WI38 (cell line): ENCODE measurements at regions not wholly inside any gene's neighbourhood (a gene's known extent, or its start where the extent isn't known, plus 50 kb on each side); places are given as distances from the start of the nearest gene placed in this dataset.
"Not testable (repeated sequence)": the region's sequence is repeated elsewhere in the genome, so short reads cannot be mapped to it uniquely, and the experiment has no call there.

ENCODE experiments used
- H3K4me3 ChIP-seq: 2 replicates; pipeline ENCODE4 v1.5.1; 2011; ENCODE audit warnings: low read depth, mild to moderate bottlenecking, control low read depth, low read length
- TF ChIP-seq, protein P1 (sequence below): IDR thresholded peaks from 2 replicates; pipeline ENCODE4 v1.5.1; 2012; ENCODE audit warnings: low read depth, mild to moderate bottlenecking, control low read depth, low read length

DNA sequence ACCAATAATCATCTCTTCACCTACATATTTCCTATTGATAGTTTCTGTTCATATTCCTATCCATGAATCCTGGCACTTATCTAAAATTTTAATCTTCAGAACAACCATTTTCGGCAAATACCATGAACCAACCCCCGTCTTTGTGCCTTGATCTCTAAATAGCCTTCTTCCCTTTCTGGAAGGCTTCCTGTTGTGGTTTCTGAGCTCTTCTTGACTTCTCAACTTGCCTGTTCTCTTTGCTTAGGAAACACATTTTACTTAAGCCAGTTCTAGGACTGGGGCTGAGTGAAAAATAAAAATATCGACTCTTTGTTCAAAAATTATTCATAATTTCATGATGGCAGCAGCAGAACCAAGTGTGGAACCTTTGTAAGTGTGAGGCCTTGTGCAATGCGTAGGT, 882.4 kb downstream of the C4orf33 start:
- no peak overlapping the region for H3K4me3 ChIP-seq
- TF ChIP-seq, protein P1, sequence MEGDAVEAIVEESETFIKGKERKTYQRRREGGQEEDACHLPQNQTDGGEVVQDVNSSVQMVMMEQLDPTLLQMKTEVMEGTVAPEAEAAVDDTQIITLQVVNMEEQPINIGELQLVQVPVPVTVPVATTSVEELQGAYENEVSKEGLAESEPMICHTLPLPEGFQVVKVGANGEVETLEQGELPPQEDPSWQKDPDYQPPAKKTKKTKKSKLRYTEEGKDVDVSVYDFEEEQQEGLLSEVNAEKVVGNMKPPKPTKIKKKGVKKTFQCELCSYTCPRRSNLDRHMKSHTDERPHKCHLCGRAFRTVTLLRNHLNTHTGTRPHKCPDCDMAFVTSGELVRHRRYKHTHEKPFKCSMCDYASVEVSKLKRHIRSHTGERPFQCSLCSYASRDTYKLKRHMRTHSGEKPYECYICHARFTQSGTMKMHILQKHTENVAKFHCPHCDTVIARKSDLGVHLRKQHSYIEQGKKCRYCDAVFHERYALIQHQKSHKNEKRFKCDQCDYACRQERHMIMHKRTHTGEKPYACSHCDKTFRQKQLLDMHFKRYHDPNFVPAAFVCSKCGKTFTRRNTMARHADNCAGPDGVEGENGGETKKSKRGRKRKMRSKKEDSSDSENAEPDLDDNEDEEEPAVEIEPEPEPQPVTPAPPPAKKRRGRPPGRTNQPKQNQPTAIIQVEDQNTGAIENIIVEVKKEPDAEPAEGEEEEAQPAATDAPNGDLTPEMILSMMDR, result no peak

DNA sequence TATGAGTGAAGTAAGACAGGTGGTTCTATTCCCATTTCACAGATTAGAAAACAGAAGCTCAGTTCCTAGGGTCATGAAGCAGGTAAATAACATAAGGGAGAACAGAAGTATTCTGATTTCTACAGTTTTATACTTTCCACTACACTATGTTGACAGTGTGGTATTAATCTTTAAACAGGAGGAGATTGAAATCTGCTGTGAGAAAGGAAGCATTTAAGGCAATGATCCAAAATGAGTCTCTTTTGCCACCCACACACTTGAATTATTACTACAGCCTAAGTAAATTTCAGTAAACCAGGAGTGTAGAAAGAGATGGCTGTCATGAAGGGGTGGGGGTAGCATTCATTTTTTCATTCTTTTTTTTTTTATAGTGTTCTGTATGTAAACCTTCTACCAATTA, 893.0 kb downstream of the C4orf33 start:
- TF ChIP-seq, protein P1, result no peak
- H3K4me3 ChIP-seq, result no peak overlapping the region

DNA sequence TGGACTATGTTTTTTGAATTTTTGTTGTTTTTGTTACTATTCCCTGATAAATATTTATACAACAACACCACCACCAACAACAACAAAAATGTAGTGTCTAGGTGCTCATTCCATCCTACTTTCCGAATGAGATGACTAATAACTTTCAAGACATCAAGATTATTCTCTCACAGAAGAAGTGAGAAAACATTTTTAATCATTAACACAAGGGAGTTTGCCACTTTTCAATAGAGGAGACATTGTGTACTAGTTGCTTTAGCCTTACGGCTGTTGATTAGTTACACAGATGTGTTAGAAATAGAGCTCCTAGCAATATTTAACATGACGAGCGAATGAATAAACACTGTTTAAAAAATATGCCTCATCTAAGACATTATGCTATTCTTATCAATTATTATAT, 898.8 kb downstream of the C4orf33 start:
- TF ChIP-seq, protein P1, result no peak
- no peak overlapping the region for H3K4me3 ChIP-seq

DNA sequence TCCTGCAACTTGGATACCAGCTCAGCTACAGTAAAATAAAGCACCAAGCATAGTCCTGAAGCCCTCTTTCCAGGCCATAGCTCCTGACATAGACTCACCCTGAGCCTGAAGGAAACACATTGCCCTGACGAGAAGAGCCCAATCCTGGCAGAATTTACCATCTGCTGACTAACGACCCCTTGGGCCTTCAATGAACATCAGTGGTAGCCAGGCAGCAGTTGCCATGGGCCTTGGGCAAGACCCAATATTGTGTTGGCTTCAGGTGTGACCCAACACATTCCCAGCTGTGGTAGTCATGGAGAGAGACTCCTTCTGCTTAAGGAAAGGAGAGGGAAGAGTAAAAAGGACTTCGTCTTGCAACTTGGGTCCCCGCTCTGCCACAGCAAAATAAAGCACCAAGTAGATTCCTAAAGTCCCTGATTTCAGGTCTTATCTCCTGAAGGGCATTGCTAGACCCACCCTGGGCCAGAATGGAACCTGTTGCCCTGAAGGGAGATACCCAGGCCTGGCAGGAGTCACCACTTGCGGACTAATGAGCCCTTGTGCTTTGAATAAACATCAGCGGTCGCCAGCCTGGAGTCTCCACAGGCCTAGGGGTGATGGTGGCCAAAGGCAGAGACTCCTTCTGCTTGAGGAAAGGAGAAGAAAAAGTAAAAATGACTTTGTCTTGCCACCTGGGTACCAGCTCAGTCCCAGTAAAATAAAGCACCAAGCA, 902.6 kb downstream of the C4orf33 start:
- TF ChIP-seq, protein P1, result no peak
- H3K4me3 ChIP-seq, result no peak overlapping the region

DNA sequence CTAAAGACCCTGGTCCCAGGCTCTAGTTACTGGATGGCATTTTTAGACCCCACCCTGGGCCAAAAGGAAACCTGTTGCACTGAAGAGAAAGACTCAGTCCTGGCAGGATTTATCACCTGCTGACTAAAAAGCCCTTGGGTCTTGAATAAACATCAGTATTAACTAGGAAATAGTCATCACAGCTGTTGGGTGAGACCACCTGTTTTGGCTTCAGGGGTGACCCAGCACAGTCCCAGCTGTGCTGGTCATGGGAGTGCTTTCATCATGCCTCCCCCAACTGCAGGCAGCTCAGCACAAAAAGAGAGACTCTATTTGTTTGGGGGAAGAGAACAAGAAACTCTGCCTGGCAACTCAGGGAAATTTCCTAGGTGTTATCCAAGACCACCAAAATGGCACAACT, 903.2 kb downstream of the C4orf33 start:
- TF ChIP-seq, protein P1, result no peak
- H3K4me3 ChIP-seq, result no peak overlapping the region

DNA sequence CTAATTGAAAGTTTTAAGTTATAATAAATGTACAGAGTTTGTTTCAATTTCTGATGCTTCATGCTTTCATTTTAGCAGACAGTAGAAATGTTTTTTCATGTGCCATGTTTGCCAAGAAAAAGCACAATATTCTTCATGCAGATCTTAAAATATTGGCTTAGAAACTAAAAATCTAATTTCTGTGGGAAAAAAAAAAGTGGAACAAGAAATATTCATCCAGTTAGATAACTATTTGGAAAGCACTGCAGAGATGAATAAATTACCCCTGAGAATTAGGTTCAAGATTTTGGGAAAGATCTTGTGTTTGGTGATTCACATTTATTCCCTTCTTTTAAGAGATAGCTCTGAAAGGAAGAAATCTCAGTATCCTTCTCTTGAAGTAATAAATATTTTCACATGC, 912.5 kb downstream of the C4orf33 start:
- H3K4me3 ChIP-seq, result no peak overlapping the region
- TF ChIP-seq, protein P1, result no peak

DNA sequence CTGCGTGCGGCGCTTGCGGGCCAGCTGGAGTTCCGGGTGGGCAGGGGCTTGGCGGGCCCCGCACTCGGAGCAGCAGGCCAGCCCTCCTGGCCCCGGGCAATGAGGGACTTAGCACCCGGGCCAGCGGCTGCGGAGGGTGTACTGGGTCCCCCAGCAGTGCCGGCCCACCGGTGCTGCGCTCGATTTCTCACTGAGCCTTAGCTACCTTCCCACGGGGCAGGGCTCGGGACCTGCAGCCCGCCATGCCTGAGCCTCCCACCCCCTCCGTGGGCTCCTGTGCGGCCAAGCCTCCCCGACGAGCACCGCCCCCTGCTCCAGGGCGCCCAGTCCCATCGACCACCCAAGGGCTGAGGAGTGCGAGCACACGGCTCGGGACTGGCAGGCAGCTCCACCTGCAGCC, 916.9 kb downstream of the C4orf33 start:
- not testable (repeated sequence) for H3K4me3 ChIP-seq

DNA sequence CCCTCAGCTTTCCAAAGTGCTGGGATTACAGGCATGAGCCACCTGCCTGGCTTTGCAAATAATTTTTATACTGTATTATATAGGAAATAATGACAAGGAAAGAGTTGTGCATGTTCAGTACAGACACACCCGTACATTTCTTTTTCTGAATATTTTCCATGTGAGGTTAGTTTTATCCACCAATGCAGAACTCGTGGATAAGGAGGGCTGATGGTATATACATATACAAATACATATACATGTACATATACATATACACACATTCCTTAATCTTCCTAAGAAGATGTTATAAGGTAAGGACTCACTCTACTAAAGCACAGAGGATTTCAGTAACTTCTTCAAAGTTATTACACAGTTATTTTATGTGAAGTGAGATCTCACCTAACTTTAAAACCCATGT, 925.8 kb downstream of the C4orf33 start:
- TF ChIP-seq, protein P1, result no peak
- no peak overlapping the region for H3K4me3 ChIP-seq
